Midbrain (tissue), 1 donor: ENCODE measurements at regions not wholly inside any gene's neighbourhood (a gene's known extent, or its start where the extent isn't known, plus 50 kb on each side); places are given as distances from the start of the nearest gene placed in this dataset.

Experiments used
- DNase-seq: peaks from one replicate; lab custom pipeline; 2025; lab: John Stamatoyannopoulos, UW

DNA sequence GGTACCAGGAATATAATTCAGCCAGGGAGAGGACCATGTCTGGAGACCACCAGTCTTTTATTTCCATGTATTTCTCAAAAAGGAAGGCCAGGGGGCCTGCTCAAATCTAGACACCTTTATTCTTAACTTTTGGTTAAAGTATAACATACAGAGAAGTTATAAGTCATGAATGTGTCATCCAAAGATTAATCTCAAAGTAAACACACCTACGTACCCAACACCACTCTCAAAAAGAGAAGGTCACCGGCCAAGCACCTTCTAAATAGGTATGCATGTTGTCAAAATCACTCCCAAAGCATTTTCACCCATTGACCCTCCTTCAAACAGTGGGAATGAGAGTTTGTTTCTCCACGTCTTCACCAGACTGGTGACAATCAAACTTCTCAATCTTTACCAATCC lies 60.0 kb upstream of the FZD10 start:
- DNase-seq = no peak

DNA sequence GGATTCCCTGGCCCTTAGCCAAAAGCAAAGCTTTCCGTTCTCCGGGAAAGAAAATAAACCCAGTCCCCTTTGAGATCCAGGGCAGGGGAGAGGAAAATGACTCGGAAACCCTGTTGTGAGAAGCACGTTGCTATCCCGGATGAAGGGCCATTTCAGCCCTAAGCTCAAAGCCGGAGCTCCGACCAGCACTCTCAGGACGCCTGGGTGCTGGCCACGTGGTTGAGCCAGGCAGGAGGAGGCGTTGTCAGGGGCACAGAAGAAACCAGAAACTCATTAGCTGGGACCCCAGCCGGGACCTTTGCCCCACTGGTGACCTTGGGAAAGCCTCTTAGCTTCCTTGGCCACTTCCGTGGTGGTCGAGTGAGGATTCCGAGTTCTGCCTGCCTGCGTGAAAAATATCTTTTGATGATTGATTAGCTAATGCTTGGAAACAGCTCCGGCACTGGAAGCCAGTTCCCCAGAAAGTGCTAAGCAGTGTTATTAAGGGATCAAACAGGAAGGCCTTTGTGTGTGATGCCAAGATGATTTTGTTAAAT lies 57.6 kb upstream of the FZD10 start:
- DNase-seq = no peak

DNA sequence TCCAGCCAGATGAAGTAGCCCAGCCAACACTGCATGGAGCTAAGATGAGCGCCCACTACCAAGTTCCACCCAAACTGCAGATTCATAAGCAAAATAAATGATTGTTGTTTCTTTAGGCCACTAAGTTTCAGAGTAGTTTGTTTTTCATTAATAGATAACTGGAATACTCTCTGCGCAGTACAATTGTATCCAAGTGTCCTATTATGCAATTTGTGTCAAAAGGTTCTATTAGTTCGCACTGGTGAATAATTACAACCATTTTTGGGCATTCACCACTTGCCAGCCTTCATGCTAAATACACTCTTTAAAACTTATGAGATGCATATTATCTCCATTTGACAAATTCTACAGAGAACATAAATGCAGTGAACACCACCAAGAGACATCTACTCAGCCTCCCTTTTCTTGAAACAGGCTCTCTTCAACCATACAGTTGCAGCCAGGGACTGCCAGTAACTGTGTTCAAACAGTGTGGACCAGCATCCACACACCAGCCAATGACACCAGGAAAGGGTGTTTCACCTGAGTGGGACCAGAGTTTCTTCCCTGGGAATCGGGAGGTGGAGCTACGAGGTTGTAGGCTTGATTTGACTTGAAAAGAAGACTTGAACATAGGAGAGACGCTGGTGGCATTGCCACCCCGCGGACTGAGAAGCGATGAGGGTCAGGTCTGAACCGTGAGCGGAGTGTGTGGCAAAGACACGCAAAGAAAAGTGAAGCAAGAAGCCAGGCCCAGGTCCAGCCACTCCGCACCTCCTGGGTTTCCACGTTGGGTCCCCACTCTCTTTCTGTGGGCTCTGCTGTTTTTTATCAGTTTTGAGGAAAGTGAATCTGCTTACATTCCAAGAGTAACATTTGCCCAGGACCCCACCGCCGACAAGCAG lies 53.0 kb upstream of the FZD10 start:
- no peak for DNase-seq

DNA sequence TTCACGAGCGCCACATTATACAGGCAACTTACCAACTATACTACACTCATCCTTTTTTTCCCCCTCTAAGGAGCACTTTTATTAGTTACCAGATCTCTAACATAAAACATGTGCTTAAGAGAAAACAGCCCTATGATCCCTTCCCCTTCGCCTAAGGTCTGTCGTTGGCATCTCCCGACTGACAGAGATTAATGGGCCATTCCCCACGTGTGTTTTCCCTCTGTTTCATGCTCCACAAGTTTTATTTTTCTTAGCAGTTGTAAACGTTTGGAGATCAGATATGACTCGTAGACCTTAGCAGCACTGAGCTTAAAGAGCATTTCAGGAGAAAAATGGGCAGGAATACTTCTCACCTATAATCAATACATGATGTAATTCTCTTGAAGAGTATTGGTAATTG lies 51.4 kb upstream of the FZD10 start:
- DNase-seq = no peak

DNA sequence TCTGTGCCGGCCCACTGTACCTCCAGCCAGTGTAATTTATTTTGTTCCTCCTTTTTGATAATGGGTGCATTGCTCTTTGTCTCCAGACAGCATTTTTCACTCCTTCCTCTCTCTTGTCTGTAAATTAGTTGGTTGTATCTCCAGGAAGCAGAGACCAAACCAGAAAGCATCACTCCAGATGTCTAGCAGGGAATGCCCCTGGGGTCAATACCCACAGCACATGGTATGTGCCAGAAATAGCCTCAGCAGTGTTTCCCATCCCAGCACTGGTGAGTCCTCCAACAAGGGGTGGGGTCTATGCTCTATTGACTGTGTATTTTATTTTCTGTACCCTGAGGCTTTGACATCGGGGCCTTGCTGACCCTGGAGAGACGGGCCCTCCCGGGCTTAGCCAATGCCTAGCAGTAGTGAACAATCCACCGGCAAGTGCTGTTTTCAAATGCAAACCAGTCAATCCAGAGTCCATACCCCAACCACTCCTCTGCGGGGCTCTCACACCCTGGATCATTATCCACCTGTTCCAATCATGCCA lies 50.2 kb upstream of the FZD10 start:
- DNase-seq = no peak
